NOMO-1 (cell line): ENCODE measurements at regions not wholly inside any gene's neighbourhood (a gene's known extent, or its start where the extent isn't known, plus 50 kb on each side); places are given as distances from the start of the nearest gene placed in this dataset.
"Not testable (repeated sequence)": the region's sequence is repeated elsewhere in the genome, so short reads cannot be mapped to it uniquely, and the experiment has no call there.

Source experiments
- DNase-seq, 2 experiments: peaks; one replicate each; lab custom pipeline; 2025; ENCODE audit not compliant: unreplicated experiment in 2 of 2; lab: John Stamatoyannopoulos, UW

DNA sequence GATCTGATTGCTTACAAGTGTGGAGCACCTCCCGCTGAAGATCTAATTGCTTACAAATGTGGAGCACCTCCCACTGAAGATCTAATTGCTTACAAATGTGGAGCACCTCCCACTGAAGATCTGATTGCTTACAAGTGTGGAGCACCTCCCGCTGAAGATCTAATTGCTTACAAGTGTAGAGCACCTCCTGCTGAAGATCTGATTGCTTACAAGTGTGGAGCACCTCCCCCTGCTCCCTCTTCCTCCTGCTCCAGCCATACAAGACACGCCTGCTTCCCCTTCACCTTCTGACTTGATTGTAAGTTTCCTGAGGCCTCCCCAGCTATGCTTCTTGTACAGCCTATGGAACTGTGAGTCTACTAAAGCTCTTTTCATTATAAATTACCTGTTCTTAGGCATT lies 1014.9 kb downstream of the SOCS6 start:
- not testable (repeated sequence) for DNase-seq

DNA sequence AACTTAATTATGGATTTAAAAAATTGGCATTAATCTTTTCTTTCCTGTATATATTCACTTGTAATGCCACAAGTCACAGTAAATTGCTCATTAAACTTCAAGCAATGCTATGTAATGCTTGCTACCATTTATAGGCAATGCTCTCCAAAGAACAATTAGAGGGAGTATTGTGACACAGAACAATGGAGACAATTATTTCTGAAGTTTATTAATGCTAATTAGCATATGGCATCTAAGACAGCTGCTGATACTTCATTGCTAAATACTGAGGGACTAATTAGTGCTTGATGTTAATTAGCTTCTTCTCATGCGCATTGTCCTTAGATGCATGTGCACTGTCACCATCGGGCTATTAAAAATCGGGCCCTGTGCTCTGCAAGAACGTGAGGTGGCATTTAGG lies 1012.8 kb downstream of the SOCS6 start:
- DNase-seq: no peak

DNA sequence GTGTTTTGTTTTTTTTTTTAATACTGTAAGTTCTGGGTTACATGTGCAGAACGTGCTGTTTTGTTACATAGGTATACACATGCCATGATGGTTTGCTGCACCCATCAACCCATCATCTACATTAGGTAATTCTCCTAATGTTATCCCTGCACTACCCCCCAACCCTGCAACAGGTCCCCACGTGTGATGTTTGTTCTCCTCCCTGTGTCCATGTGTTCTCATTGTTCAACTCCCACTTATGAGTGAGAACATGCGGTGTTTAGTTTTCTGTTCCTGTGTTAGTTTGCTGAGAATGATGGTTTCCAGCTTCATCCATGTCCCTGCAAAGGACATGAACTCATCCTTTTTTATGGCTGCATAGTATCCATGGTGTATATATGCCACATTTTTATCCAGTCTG lies 1005.4 kb downstream of the SOCS6 start:
- not testable (repeated sequence) for DNase-seq

DNA sequence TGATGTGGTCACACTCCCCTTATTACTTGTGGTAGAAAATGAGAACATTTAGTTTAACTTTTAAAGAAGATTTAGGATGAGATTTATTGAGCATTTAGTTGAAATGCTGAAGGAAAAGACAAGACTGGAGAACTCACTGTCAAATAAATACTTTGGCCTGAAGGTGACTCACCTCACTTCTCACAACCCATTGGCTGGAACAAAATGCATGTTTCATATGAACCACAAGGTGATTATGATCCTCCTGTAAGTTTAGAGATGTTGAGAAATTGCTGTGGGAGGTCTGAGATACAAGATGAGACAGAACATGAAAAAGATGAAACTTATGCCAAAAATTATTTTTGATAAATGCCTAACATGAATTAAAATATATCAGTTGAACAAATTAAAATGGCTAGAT lies 1004.5 kb downstream of the SOCS6 start:
- no peak for DNase-seq

DNA sequence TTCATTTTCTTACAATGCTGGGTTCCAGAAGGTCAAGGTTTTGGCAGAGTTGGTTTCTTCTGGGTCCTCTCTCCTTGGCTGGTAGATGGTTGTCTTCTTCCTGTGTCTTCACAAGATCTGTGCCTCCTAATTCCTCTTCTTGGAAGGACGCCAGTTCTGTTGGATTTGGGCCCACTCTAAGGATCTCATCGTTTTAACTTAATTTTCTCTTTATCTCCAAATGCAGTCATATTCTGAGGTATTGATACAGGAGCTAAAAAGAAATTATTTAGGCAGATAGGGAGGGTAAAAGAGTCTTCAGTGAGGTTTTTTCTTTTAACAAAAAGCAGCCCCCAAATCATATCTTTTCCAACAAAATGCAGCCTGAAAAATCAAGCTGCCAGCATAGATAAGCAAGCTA lies 998.4 kb downstream of the SOCS6 start:
- no peak for DNase-seq

DNA sequence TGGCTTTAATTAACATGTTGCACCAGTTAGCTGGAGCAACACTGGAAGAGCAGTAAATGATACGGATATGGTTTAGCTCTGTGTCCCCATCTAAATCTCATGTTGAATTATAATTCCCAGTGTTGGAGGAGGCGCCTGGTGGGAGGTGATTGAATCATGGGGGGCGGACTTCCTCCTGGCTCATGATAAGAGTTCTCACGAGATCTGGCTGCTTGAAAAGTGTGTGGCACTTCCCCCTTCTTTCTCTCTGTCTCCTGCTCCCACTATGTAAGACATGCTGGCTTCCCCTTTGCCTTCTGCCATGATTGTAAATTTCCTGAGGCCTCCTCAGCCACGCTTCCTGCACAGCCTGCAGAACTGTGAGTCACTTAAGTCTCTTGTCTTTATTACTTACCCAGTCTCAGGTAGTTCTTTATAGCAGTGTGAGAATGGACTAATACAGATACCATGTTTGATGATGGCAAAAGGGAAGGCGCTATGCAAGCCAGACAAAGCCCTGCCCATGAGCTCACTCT lies 963.6 kb downstream of the SOCS6 start:
- no peak for DNase-seq

DNA sequence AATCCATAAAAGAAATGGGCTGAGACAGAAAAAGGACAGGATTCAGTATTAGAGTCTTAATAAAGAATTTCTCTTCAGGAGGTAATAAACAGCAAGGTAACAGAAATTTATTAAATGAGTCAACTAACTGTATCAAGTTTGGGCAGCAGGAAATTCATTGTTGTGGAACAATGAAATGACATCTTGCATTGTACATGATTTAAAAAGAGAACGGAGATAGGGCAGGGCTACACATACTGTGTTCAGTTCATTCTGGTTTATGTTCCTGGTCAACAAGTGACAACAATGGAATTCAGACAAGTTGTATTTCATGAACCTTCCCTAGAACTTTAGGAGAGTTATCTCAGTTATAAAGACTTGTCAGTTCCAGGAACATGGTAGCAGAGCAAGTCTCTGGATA lies 961.3 kb downstream of the SOCS6 start:
- no peak for DNase-seq

DNA sequence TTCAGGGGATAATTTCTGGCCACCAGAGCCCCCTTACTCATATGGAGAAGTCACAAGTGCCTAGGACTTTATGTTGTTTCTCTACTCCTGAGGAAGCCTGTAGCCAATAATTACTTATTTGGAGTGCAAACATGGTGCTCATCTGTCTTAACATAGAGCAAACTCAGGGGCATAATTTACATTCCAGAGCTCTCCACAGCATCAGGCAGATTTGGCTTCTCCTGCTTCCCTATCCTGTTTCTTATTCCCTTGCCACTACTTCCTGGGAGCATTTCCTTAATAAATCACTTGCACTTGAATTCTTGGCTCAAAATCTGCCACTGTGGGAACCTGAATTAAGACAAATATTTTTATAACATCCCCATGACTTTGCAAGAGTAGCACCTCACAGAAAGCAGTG lies 960.9 kb downstream of the SOCS6 start:
- no peak for DNase-seq

DNA sequence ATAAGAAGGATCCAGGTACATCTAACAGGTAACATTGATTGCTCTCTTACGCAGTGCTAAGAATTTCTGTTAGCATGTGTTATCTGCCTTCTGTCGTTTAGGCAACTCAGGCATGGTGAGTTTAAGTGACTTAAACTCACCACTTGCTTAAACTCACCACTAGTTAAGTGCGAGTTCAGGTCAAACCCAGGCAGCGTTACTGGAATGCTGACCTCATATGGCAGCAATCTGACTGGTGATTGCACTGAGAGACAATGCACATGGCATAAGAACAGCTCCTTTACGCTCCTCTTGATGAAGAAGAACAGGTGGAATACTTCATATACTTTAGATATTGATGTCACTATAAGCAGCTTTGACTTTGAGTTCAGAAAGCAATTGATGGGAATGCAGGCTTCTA lies 954.1 kb downstream of the SOCS6 start:
- no peak for DNase-seq

DNA sequence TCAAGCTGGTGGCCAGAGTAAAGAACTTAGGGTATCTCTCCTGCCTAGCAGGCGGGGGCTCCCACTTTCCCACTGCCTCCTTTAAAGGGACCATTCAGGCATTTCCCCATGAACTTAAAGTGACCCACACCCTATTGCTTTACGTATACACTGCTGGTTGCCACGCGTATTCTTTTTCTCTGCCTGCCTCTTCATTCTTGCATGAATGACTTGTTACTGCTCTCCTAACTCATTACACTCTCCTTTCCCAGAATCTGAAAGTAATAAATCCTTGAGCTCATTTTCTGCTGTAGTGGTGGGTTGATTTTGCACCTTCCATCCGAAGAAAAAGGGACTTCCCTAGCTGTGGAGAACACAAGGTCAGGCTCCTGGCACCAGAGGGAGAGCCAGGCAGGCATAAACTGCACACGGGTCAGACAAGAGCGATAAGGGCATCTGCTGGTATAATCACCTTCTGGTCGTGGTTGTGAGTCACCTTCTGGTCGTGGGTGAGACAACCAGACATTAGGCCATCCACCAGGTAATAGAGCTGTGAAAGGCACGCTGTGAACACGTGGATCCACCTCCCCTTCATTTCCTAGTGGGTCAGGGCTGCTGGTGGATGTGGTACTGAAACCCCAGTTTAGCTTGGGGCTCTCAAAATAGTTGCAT lies 950.3 kb downstream of the SOCS6 start:
- no peak for DNase-seq

DNA sequence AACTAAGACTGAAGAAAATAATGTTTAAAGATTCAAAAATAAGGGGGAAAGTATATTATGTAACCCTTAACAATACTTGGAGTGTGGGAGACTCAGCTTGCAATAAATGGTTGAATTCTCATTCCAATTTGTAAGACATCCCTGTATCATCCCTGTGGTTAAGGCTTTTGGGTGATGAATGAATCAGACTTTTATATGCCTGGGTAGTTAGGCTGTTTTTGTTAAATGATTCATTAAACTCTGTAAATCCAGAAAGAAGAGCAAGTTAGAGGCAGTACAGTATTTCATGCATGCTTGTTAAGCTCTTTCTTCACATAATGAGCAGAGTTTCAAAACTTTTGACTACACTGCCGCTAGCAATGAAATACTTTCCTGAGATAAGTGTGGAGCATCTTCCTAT lies 948.8 kb downstream of the SOCS6 start:
- DNase-seq: no peak

DNA sequence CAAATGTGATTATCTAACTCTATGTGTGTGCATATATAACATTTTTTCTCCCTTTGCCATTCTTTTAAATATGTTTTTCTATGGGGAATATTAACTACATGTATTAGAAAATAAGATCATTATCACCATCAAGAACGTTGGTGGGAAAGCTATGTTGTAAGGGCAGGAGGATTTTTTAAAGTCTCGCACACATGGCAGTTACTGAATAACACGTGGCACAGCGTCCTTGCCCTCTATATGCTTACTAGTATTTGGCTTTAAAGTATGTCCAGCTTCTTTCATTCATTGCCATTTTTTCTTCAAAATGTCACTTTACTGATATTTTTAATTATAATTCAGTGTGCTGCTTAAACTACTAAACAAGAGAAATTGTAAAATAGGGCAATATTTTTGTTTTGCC lies 944.3 kb downstream of the SOCS6 start:
- no peak for DNase-seq

DNA sequence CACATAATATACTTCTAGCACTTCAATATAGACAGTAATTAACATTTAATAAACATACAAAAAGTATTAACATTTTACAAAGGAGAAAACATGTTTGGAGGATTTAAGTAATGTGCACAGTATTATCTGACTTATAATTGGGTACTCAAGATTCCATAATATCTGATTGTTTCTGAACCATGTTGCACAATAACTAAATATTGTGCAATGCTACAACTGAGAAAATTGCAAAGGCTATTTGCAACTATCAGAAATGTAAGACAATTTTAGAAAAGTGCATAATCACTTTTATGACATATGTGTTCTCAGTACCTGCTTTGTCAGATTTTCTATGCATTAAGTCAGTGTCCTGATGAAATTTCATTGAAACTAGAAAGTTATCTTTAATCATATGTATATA lies 934.6 kb downstream of the SOCS6 start:
- DNase-seq: no peak

DNA sequence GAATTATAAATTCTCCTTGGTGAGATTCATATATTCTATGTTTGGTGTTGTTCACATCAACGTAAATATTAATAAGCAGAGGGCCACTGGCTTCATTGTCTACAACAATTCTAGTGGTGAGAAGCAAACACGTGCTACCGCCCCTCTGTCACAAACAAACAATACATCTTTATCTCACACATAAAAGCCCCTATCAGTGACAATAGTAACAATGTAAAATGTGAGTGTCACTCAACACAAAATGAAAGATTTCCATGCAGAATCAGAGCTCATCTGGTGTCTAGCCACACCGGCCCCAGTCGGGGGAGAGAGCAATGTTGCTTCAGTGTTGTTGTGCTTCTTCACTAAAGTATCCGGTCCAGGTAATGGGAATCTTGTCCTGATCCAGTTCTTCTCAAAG lies 932.6 kb downstream of the SOCS6 start:
- DNase-seq: no peak

DNA sequence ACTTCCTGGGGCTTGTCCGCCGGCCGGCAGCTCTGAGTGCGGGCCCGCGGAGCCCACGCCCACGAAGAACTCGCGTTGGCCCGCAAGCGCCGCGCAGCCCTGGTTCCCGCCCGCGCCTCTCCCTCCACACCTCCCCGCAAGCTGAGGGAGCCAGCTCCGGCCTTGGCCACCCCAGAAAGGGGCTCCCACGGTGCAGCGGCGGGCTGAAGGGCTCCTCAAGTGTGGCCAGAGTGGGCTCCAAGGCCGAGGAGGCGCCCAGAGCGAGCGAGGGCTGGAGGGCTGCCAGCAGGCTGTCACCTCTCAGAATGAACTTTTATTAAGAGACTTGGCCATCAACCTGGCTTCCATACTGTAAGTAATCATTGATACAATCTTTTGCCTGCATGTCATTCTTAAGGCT lies 923.9 kb downstream of the SOCS6 start:
- not testable (repeated sequence) for DNase-seq

DNA sequence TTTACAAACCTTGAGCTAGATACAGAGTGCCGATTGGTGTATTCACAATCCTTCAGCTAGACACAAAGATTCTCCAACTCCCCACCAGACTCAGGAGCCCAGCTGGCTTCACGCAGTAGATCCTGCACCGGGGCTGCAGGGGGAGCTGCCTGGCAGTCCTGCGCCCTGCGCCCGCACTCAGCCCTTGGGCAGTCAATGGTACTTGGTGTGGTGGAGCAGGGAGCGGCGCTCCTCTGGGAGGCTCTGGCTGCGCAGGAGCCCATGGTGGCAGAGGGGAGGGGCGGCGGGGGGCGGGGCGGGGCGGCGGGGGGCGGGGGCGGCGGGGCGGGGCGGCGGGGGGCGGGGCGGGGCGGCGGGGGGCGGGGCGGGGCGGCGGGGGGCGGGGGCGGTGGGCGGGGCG lies 923.4 kb downstream of the SOCS6 start:
- no peak for DNase-seq

DNA sequence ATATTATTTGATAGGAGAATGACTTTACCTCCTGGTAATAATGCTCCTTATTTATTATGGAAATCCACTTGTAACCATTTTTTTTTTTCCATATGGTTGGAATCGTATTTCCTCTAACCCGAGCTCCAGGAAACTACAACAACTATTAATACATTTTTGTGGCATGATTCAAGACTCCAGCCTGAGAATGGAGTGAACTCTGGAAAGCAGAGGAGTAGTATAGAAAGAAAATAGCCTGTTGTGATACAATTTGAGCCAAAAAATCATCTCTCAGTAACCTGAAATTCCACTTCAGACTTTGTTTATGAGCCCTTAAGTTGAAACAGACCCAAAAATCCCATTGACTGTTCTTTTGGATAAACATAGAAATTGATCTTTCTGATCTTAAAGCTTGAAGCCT lies 921.1 kb downstream of the SOCS6 start:
- DNase-seq: no peak

DNA sequence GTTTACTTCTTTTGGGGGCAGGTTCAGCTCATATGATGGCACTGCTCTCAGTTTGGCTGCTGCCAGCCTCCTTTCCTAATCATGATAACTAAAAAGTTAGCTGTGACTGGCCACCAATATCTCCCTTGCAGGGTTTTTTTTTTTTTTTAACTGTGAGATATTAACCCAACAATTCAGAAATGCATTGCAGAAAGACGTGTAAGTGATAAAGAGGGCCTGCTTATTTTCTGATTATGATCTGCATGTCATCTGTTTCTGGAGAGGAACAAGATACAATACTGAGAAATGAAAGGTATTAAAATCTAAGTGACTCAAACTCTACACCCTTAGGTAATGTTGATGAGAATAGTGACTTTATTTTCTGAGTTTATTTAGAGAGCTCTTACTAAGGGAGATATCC lies 905.6 kb downstream of the SOCS6 start:
- no peak for DNase-seq

DNA sequence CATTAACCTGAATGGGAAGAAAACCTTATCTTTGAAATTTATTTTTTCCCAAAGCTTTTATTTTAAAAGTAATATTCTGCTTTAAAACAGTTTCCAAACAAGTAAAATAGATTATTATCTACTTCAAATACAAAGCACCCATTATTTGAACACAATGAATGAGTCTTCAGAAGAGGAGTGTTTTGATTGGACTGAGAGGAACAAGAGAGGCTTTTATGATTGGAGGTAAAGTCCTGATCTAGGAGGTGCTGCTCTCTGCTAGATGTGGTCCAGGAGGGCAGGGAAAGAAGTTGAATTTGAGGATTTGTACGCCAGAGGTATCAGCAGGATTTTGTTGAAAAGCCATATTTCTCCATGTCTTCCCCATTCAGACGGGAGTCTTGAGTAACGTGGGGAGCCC lies 900.7 kb downstream of the SOCS6 start:
- DNase-seq: no peak

DNA sequence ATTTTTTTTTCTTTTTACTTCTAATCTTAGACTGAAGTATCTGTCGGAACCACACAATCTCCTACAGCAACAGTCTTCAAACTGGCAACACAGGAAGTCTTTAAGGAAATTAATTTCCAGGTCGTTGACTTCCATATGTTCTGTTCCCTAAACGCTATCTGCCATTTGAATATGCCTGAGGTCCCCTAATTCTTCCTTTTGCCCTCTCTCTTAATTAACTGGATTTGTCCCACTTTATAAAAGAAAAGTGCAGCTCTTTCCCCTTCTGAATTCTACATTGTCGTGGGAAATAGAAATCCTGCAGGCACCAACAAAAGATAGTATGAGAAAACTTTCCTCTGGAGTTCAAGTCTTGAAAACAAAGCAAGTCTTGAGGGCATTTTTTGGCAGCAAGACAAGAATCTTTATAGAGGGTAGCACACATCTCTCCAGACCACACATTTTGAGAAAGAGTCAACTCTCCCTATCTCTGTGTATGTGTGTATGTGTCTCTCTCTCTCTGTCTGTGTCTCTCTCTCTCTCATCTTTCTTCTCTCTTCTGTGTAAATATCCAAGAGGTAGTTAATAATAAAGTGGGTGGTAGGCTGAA lies 879.8 kb downstream of the SOCS6 start:
- DNase-seq: no peak

DNA sequence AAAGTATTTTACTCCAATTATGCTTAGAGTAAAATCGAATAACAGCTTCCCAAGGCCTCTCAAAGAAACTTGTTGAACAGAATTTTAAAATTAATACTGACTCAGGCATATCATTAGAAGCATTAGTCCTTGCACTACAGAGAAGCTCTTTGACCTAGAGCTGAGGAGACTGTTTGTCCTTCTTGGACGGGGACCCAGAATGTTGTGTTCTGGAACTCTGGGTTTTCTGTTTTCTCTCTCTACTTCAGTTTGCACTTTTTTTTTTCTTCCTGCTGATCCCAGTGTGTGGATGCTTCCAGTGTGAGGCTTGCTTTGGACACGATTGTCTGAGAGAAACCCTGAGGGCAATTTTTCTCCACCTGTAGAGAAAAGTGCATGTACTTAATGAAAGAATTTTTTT lies 847.6 kb downstream of the SOCS6 start:
- DNase-seq: no peak

DNA sequence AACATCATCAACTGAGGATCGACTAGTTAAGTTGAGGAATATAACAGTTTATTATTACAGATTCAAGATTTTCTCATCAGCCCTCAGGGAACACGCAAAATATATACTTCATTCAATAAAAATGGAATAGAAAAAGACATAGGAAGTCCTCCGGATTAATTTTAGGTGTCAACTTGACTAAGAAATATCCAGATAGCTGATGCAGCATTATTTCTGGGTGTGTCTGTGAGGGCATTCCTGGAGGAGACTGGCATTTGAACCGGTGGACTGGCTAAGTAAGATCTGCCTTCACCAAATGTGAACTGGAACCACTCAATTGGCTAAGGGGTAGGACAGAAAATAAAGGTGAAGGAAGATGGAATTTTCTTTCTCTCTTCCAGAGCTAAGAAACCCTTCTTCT lies 845.3 kb downstream of the SOCS6 start:
- DNase-seq: no peak

DNA sequence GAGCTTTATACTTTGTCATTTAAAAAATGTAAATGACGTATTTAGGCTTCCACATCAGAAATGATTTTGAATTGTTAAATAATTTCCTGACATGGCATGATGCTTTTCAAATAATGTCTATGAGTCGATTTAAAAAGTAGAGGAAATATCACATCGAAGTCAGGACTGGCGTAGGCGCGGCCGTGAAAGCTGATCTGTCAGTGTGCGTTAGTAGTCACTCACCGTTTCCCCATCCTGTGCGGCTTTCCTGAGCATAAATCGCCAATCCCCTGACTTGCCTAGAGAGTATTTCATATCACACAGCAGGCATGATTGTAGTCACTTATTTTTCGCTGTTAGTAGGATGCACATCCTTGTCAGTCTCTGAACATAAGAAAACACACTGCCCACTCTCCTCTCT lies 843.1 kb downstream of the SOCS6 start:
- no peak for DNase-seq
